Suprapubic skin (tissue), 3 donors: ENCODE measurements at regions not wholly inside any gene's neighbourhood (a gene's known extent, or its start where the extent isn't known, plus 50 kb on each side); places are given as distances from the start of the nearest gene placed in this dataset.

Source experiments
- EP300 ChIP-seq: sonication (generic); formaldehyde crosslinking; IDR thresholded peaks from one replicate; pipeline ENCODE4 v1.6.1; 2017; ENCODE audit warnings: antibody characterized with exemption
- POLR2A ChIP-seq, 2 donors: fragments of 450-650 bp; IDR thresholded peaks; one replicate each; pipeline ENCODE4 v1.6.1; 2017; ENCODE audit warnings: antibody characterized with exemption in 2 of 2, mild to moderate bottlenecking in 2 of 2, moderate library complexity in 2 of 2
- TF ChIP-seq, protein P1 (sequence below), 2 donors: fragments of 200-600 bp in 1 of 2; fragments of 450-650 bp in 1 of 2; sonication (generic) in 1 of 2; IDR thresholded peaks; one replicate each; pipeline ENCODE4 v1.5.1; 2016 to 2019; ENCODE audit warnings: antibody characterized with exemption in 2 of 2, mild to moderate bottlenecking in 1 of 2, moderate library complexity in 1 of 2

DNA sequence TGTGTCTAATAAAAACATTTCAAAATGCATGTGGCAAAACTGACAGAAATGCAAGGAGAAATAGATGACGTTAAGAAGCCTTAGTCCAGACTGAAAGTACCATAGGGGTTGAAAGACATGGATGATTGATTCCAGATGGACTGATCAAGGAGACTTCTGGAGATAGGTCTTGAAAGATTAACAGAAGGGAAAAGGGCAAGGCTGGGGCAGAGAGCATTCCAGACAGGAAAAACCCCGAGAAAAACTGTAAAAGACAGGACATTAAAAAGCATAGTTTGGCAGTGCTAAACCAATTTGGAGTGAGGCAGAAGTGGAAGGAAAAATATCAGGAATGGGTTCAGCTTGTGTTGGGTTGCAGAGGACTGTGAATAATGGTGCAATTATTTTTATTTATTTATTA, 375.2 kb upstream of the SGO1 start:
- no peak for TF ChIP-seq POLR2A (IDR thresholded peaks at IDR 0.05)
- TF ChIP-seq, protein P1, sequence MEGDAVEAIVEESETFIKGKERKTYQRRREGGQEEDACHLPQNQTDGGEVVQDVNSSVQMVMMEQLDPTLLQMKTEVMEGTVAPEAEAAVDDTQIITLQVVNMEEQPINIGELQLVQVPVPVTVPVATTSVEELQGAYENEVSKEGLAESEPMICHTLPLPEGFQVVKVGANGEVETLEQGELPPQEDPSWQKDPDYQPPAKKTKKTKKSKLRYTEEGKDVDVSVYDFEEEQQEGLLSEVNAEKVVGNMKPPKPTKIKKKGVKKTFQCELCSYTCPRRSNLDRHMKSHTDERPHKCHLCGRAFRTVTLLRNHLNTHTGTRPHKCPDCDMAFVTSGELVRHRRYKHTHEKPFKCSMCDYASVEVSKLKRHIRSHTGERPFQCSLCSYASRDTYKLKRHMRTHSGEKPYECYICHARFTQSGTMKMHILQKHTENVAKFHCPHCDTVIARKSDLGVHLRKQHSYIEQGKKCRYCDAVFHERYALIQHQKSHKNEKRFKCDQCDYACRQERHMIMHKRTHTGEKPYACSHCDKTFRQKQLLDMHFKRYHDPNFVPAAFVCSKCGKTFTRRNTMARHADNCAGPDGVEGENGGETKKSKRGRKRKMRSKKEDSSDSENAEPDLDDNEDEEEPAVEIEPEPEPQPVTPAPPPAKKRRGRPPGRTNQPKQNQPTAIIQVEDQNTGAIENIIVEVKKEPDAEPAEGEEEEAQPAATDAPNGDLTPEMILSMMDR (IDR thresholded peaks at IDR 0.05), result no peak
- TF ChIP-seq EP300, result no peak
